ENCODE measurements at regions not wholly inside any gene's neighbourhood (a gene's known extent, or its start where the extent isn't known, plus 50 kb on each side); places are given as distances from the start of the nearest gene placed in this dataset.

DNA sequence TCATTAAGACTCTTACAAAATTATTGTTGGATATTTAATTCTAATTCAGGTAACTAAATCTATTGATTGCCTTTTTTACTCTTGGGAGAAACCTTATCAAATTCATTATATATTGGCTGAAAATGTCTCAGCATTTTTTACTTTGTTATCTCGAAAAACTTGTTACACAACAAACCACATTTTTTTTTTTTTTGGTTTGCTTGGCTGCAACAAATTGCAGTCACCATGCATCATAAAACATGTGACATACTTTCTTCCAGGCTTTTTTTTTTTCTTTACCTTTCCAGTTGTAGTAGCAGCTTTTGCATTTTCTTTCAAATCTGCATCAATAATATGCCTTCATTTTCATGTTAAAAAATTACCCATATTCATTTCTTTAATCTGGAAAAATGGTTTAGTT lies 186.7 kb downstream of the TDRD15 start:
- TF ChIP-seq, protein P1, sequence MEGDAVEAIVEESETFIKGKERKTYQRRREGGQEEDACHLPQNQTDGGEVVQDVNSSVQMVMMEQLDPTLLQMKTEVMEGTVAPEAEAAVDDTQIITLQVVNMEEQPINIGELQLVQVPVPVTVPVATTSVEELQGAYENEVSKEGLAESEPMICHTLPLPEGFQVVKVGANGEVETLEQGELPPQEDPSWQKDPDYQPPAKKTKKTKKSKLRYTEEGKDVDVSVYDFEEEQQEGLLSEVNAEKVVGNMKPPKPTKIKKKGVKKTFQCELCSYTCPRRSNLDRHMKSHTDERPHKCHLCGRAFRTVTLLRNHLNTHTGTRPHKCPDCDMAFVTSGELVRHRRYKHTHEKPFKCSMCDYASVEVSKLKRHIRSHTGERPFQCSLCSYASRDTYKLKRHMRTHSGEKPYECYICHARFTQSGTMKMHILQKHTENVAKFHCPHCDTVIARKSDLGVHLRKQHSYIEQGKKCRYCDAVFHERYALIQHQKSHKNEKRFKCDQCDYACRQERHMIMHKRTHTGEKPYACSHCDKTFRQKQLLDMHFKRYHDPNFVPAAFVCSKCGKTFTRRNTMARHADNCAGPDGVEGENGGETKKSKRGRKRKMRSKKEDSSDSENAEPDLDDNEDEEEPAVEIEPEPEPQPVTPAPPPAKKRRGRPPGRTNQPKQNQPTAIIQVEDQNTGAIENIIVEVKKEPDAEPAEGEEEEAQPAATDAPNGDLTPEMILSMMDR (IDR thresholded peaks at IDR 0.05), result no peak
- TF ChIP-seq TCF7L2 (IDR thresholded peaks at IDR 0.05; ENCODE audit: low read depth, low read length) (no peak), POLR2AphosphoS5 (IDR thresholded peaks at IDR 0.05; ENCODE audit: low read depth, low read length) (no peak), SIN3A (IDR thresholded peaks at IDR 0.05; ENCODE audit: borderline replicate concordance, insufficient read depth, low read depth, low read length) (no peak)
- TF ChIP-seq, protein P2, sequence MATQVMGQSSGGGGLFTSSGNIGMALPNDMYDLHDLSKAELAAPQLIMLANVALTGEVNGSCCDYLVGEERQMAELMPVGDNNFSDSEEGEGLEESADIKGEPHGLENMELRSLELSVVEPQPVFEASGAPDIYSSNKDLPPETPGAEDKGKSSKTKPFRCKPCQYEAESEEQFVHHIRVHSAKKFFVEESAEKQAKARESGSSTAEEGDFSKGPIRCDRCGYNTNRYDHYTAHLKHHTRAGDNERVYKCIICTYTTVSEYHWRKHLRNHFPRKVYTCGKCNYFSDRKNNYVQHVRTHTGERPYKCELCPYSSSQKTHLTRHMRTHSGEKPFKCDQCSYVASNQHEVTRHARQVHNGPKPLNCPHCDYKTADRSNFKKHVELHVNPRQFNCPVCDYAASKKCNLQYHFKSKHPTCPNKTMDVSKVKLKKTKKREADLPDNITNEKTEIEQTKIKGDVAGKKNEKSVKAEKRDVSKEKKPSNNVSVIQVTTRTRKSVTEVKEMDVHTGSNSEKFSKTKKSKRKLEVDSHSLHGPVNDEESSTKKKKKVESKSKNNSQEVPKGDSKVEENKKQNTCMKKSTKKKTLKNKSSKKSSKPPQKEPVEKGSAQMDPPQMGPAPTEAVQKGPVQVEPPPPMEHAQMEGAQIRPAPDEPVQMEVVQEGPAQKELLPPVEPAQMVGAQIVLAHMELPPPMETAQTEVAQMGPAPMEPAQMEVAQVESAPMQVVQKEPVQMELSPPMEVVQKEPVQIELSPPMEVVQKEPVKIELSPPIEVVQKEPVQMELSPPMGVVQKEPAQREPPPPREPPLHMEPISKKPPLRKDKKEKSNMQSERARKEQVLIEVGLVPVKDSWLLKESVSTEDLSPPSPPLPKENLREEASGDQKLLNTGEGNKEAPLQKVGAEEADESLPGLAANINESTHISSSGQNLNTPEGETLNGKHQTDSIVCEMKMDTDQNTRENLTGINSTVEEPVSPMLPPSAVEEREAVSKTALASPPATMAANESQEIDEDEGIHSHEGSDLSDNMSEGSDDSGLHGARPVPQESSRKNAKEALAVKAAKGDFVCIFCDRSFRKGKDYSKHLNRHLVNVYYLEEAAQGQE (IDR thresholded peaks at IDR 0.05; ENCODE audit: insufficient read depth in 1 of 2, low read depth in 2 of 2, low read length in 1 of 2), result no peak

Measured in Panc1 (cell line).